ENCODE measurements at regions not wholly inside any gene's neighbourhood (a gene's known extent, or its start where the extent isn't known, plus 50 kb on each side); places are given as distances from the start of the nearest gene placed in this dataset.

DNA sequence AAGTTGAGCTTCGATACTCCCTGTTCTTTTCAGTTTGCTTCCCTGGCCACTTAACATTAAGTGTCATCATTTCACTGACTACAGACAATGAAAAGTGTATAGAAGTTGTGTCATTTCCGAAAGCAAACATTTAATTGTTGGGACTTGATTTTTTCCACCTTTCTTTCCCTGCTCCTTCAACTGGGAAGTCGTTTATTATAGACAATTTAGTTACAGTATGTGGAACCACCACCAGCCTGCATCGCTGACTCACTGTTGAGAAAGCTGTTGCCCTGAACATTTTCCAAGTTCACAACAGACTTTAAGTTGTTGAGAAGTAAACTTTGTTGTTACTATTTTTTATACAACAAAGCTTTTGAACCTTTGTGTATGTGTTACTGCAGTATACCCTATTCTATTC lies 788.4 kb upstream of the PRR20A start:
- H3K4me3 ChIP-seq (replicated peaks in 1 of 3; ENCODE audit: insufficient read depth in 1 of 3, low read depth in 1 of 3, low read length in 3 of 3), result no peak overlapping the region
- H2AFZ ChIP-seq (ENCODE audit: low read depth, low read length), result no peak overlapping the region
- no peaks in the 10 kb centered on the region for H3K36me3 ChIP-seq (ENCODE audit: control insufficient read depth in 2 of 2, extremely low read depth in 1 of 2, insufficient read depth in 2 of 2, low read length in 2 of 2)
- no peaks in the 10 kb centered on the region for H3K79me2 ChIP-seq (ENCODE audit: control insufficient read depth, insufficient read depth, low read length)
- no TSS peak for BruUV-seq (replicated peaks)
- H3K4me2 ChIP-seq (ENCODE audit: insufficient read depth, low read length), result no peak overlapping the region
- H3K9me1 ChIP-seq (replicated peaks; ENCODE audit: control insufficient read depth, extremely low read depth, insufficient read depth, low read length), result no peaks in the 10 kb centered on the region
- no peaks in the 10 kb centered on the region for H3K4me1 ChIP-seq (ENCODE audit: control insufficient read depth, extremely low read depth, insufficient read depth, low read length)
- H3K9ac ChIP-seq (replicated peaks; ENCODE audit: extremely low read depth, insufficient read depth, low read length), result no peak overlapping the region
- H3K27ac ChIP-seq (ENCODE audit: insufficient read depth, low read depth, low read length), result no peak overlapping the region
- TF ChIP-seq JUN (IDR thresholded peaks at IDR 0.05; ENCODE audit: borderline replicate concordance, insufficient read depth, insufficient read length, low read depth) (no peak), MYC (IDR thresholded peaks at IDR 0.05; ENCODE audit: low read depth, low read length) (no peak), POLR2AphosphoS5 (IDR thresholded peaks at IDR 0.05; ENCODE audit: insufficient read depth, low read depth, low read length) (no peak), POLR2A (IDR thresholded peaks at IDR 0.05; ENCODE audit: low read depth, low read length) (no peak), EZH2 (IDR thresholded peaks at IDR 0.05; ENCODE audit: borderline replicate concordance, low read depth, low read length, severe bottlenecking) (no peak), FOS (IDR thresholded peaks at IDR 0.05; ENCODE audit: borderline replicate concordance, insufficient read depth, low read length) (no peak), GATA2 (IDR thresholded peaks at IDR 0.05; ENCODE audit: insufficient read depth, insufficient read length, low read depth, low read length) (no peak)
- TF ChIP-seq, protein P1, sequence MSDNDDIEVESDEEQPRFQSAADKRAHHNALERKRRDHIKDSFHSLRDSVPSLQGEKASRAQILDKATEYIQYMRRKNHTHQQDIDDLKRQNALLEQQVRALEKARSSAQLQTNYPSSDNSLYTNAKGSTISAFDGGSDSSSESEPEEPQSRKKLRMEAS (IDR thresholded peaks at IDR 0.05; ENCODE audit: insufficient read depth, insufficient read length), result no peak
- TF ChIP-seq, protein P2, sequence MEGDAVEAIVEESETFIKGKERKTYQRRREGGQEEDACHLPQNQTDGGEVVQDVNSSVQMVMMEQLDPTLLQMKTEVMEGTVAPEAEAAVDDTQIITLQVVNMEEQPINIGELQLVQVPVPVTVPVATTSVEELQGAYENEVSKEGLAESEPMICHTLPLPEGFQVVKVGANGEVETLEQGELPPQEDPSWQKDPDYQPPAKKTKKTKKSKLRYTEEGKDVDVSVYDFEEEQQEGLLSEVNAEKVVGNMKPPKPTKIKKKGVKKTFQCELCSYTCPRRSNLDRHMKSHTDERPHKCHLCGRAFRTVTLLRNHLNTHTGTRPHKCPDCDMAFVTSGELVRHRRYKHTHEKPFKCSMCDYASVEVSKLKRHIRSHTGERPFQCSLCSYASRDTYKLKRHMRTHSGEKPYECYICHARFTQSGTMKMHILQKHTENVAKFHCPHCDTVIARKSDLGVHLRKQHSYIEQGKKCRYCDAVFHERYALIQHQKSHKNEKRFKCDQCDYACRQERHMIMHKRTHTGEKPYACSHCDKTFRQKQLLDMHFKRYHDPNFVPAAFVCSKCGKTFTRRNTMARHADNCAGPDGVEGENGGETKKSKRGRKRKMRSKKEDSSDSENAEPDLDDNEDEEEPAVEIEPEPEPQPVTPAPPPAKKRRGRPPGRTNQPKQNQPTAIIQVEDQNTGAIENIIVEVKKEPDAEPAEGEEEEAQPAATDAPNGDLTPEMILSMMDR (IDR thresholded peaks at IDR 0.05; ENCODE audit: extremely low read depth in 1 of 2, insufficient read depth in 1 of 2, low read depth in 1 of 2, low read length in 2 of 2), result no peak
- dilution Hi-C loops (cut with MboI; ENCODE audit: extremely low pct_ligation_motif_present, low sequenced_read_pairs), result no loop called here
- intact Hi-C loops (cut with micrococcal nuclease), result no loop called here
- H4K20me1 ChIP-seq (replicated peaks; ENCODE audit: control insufficient read depth, extremely low read depth, insufficient read depth, low read length), result no peaks in the 10 kb centered on the region
- no peaks in the 10 kb centered on the region for H3K9me3 ChIP-seq (replicated peaks; ENCODE audit: control insufficient read depth, insufficient read depth, low read length)
- ChIA-PET POLR2A (no interaction called here), CTCF (no interaction called here)
- H3K27me3 ChIP-seq (ENCODE audit: control insufficient read depth in 2 of 2, insufficient read depth in 2 of 2, low read length in 2 of 2), result no peaks in the 10 kb centered on the region
- FAIRE-seq (no peak), DNase-seq (ENCODE audit: low read depth, low spot score) (no peak)
